ENCODE measurements at regions not wholly inside any gene's neighbourhood (a gene's known extent, or its start where the extent isn't known, plus 50 kb on each side); places are given as distances from the start of the nearest gene placed in this dataset.
A peak's percentile ranks its signal among the peaks of the same experiment; 100 is the strongest.
"Not testable (repeated sequence)": the region's sequence is repeated elsewhere in the genome, so short reads cannot be mapped to it uniquely, and the experiment has no call there.

GRCh38 chr4:132334081-132334480 is 815.0 kb upstream of the PCDH10 start:
- intact Hi-C loops (cut with DNase I), result no loop called here
- DNase-seq, result no peak

GRCh38 chr4:132344924-132345828 is 803.9 kb upstream of the PCDH10 start:
- peak in 1 of 10 donors; percentile 82 for DNase-seq
- intact Hi-C loops (cut with DNase I), result no loop called here

- DNase-seq, result no peak
- intact Hi-C loops (cut with DNase I), result no loop called here
Measured at GRCh38 chr4:132346016-132346415, 803.1 kb upstream of the PCDH10 start.

GRCh38 chr4:132351606-132352005 is 797.5 kb upstream of the PCDH10 start:
- intact Hi-C loops (cut with DNase I); DNase-seq: not testable (repeated sequence)

GRCh38 chr4:132382243-132382642 is 766.9 kb upstream of the PCDH10 start:
- no peak for DNase-seq
- intact Hi-C loops (cut with DNase I), result no loop called here

GRCh38 chr4:132383571-132384199 is 765.4 kb upstream of the PCDH10 start:
- DNase-seq, result no peak
- intact Hi-C loops (cut with DNase I), result no loop called here

- intact Hi-C loops (cut with DNase I), result no loop called here
Measured at GRCh38 chr4:132384709-132385108, 764.4 kb upstream of the PCDH10 start.

GRCh38 chr4:132386130-132386529 is 763.0 kb upstream of the PCDH10 start:
- DNase-seq, result peak in 1 of 10 donors; percentile 30
- intact Hi-C loops (cut with DNase I), result no loop called here

More at GRCh38 chr4:132384709-132385108, 764.4 kb upstream of the PCDH10 start:
- no peak for DNase-seq

GRCh38 chr4:132387060-132387459 is 762.0 kb upstream of the PCDH10 start:
- no peak for DNase-seq
- intact Hi-C loops (cut with DNase I), result no loop called here

GRCh38 chr4:132395561-132395960 is 753.5 kb upstream of the PCDH10 start:
- DNase-seq, result no peak
- intact Hi-C loops (cut with DNase I), result no loop called here

GRCh38 chr4:132396636-132397035 is 752.5 kb upstream of the PCDH10 start:
- DNase-seq, result no peak
- intact Hi-C loops (cut with DNase I), result no loop called here

GRCh38 chr4:132417220-132417619 is 731.9 kb upstream of the PCDH10 start:
- intact Hi-C loops (cut with DNase I), result no loop called here
- no peak for DNase-seq

GRCh38 chr4:132427125-132427524 is 722.0 kb upstream of the PCDH10 start:
- no peak for DNase-seq
- intact Hi-C loops (cut with DNase I), result no loop called here

GRCh38 chr4:132437117-132437516 is 712.0 kb upstream of the PCDH10 start:
- intact Hi-C loops (cut with DNase I), result no loop called here

GRCh38 chr4:132445386-132445785 is 703.7 kb upstream of the PCDH10 start:
- DNase-seq, result no peak
- intact Hi-C loops (cut with DNase I), result no loop called here

More at GRCh38 chr4:132437117-132437516, 712.0 kb upstream of the PCDH10 start:
- no peak for DNase-seq

- intact Hi-C loops (cut with DNase I), result not testable (repeated sequence)
- peak in 3 of 10 donors; percentile 31 to 69 (median 31) for DNase-seq
Measured at GRCh38 chr4:132457987-132458386, 691.1 kb upstream of the PCDH10 start.

- no peak for DNase-seq
- intact Hi-C loops (cut with DNase I), result no loop called here
Measured at GRCh38 chr4:132479543-132479942, 669.6 kb upstream of the PCDH10 start.

- intact Hi-C loops (cut with DNase I), result no loop called here
- DNase-seq, result no peak
Measured at GRCh38 chr4:132488555-132488954, 660.5 kb upstream of the PCDH10 start.

- intact Hi-C loops (cut with DNase I), result no loop called here
- no peak for DNase-seq
Measured at GRCh38 chr4:132493476-132493875, 655.6 kb upstream of the PCDH10 start.

GRCh38 chr4:132495267-132495812 is 653.8 kb upstream of the PCDH10 start:
- intact Hi-C loops (cut with DNase I), result not testable (repeated sequence)

GRCh38 chr4:132498215-132498614 is 650.9 kb upstream of the PCDH10 start:
- no peak for DNase-seq
- intact Hi-C loops (cut with DNase I), result no loop called here

More at GRCh38 chr4:132495267-132495812, 653.8 kb upstream of the PCDH10 start:
- DNase-seq, result not testable (repeated sequence)

Measured in posterior cingulate gyrus (tissue), 11 donors.